HCT116 (cell line): ENCODE measurements at regions not wholly inside any gene's neighbourhood (a gene's known extent, or its start where the extent isn't known, plus 50 kb on each side); places are given as distances from the start of the nearest gene placed in this dataset.

Experiments
- ATAC-seq: fragments of 200-7000 bp; cut with Tn5 transposase; 2 replicates; pipeline ENCODE4 v1.9.1; 2020; ENCODE audit warnings: mild to moderate bottlenecking, moderate library complexity
- BruUV-seq: library from RNA; stranded (reverse); fragments of 400-500 nt; replicated peaks from 2 replicates; lab custom pipeline; 2021; lab: Mats Ljungman, UMichigan
- CTCF ChIA-PET: fragments of 300-600 bp; sonication (Branson Sonifier 250); formaldehyde crosslinking; loops from one replicate; lab custom pipeline; 2021; ENCODE audit warnings: antibody characterized with exemption; lab: Charles Lee
- POLR2A ChIA-PET: fragments of 300-600, 350-600 bp; sonication (Branson Sonifier 250); formaldehyde crosslinking; loops from one replicate; lab custom pipeline; 2021; ENCODE audit warnings: antibody characterized with exemption; lab: Charles Lee
- RAD21 ChIA-PET, 2 experiments: fragments of 300-600 bp; sonication (Branson Sonifier 250); formaldehyde crosslinking; loops; one replicate each; lab custom pipeline; 2023; ENCODE audit warnings: low total read pairs in 2 of 2; ENCODE audit not compliant: uncharacterized antibody in 2 of 2, unreplicated experiment in 2 of 2, low non-redundant PET in 1 of 2; lab: Charles Lee
- DNase-seq: peaks from one replicate; pipeline ENCODE4 v3.0.0-alpha.2; 2010; ENCODE audit warnings: low read depth, low spot score
- H2AFZ ChIP-seq: fragments of 200-600 bp; shearing (Covaris generic), sonication (generic); 2 replicates; pipeline ENCODE4 v1.6.1; 2017; ENCODE audit warnings: low read depth, mixed run types, mixed read lengths, antibody characterized with exemption, low read length; ENCODE audit not compliant: poor library complexity, severe bottlenecking
- H3K27ac ChIP-seq: 2 replicates; pipeline ENCODE4 v1.5.1; 2012; ENCODE audit warnings: low read depth, low read length
- H3K27me3 ChIP-seq: fragments of 200-600 bp; sonication (generic); 2 replicates; pipeline ENCODE4 v1.6.1; 2016; ENCODE audit warnings: mixed run types, low read length, mixed read lengths; ENCODE audit not compliant: insufficient read depth
- H3K36me3 ChIP-seq, 2 experiments: fragments of 200-500 bp in 1 of 2; fragments of 200-600 bp in 1 of 2; sonication (Bioruptor generic) in 1 of 2; sonication (generic) in 1 of 2; 2 replicates each; pipeline versions ENCODE4 v1.5.1 to v1.6.1; 2014 to 2016; ENCODE audit warnings: low read length in 2 of 2, inconsistent platforms in 1 of 2, mixed read lengths in 1 of 2, mixed run types in 1 of 2; ENCODE audit not compliant: insufficient read depth in 2 of 2, control insufficient read depth in 1 of 2
- H3K4me1 ChIP-seq, 2 experiments: fragments of 200-600 bp in 1 of 2; sonication (generic) in 1 of 2; 2 replicates each; pipeline versions ENCODE4 v1.5.1 to v1.6.1; 2012 to 2017; ENCODE audit warnings: low read length in 2 of 2, inconsistent platforms in 1 of 2, mild to moderate bottlenecking in 1 of 2, mixed read lengths in 1 of 2, mixed run types in 1 of 2, moderate library complexity in 1 of 2; ENCODE audit not compliant: insufficient read depth in 2 of 2, control insufficient read depth in 1 of 2
- H3K4me2 ChIP-seq: fragments of 200-600 bp; sonication (generic); 2 replicates; pipeline ENCODE4 v1.6.1; 2017; ENCODE audit warnings: mixed run types, low read length, mixed read lengths
- H3K4me3 ChIP-seq, 2 experiments: fragments of 200-600 bp in 1 of 2; sonication (generic) in 1 of 2; replicated peaks in 1 of 2; 2 replicates each; pipeline ENCODE4 v1.5.1; 2011 to 2016; ENCODE audit warnings: low read length in 2 of 2, control low read depth in 1 of 2, low read depth in 1 of 2, mild to moderate bottlenecking in 1 of 2, mixed read lengths in 1 of 2, mixed run types in 1 of 2
- H3K79me2 ChIP-seq: fragments of 200-600 bp; sonication (generic); 2 replicates; pipeline ENCODE4 v1.6.1; 2017; ENCODE audit warnings: mild to moderate bottlenecking, mixed run types, low read length, moderate library complexity, mixed read lengths; ENCODE audit not compliant: insufficient read depth
- H3K9ac ChIP-seq: fragments of 200-600 bp; sonication (generic); 2 replicates; pipeline ENCODE4 v1.6.1; 2016; ENCODE audit warnings: low read length, mixed read lengths
- H3K9me2 ChIP-seq: fragments of 200-600 bp; sonication (generic), shearing (Covaris generic); 2 replicates; pipeline ENCODE4 v1.6.1; 2017; ENCODE audit warnings: mixed run types, mild to moderate bottlenecking, moderate library complexity; ENCODE audit not compliant: insufficient read depth
- H3K9me3 ChIP-seq, 2 experiments: fragments of 200-500 bp in 1 of 2; fragments of 200-600 bp in 1 of 2; sonication (Bioruptor generic) in 1 of 2; sonication (generic) in 1 of 2; 2 replicates each; pipeline ENCODE4 v1.6.1; 2014 to 2017; ENCODE audit warnings: low read length in 2 of 2, mixed read lengths in 2 of 2, inconsistent platforms in 1 of 2, low read depth in 1 of 2, mild to moderate bottlenecking in 1 of 2, mixed run types in 1 of 2, moderate library complexity in 1 of 2; ENCODE audit not compliant: control insufficient read depth in 1 of 2, insufficient read depth in 1 of 2
- H4K20me1 ChIP-seq: fragments of 200-600 bp; sonication (generic), shearing (Covaris generic); 2 replicates; pipeline ENCODE4 v1.6.1; 2017; ENCODE audit warnings: mixed run types, mild to moderate bottlenecking, moderate library complexity; ENCODE audit not compliant: insufficient read depth
- ATF3 ChIP-seq: IDR thresholded peaks from 2 replicates; pipeline ENCODE4 v1.6.1; 2012
- EGR1 ChIP-seq: IDR thresholded peaks from 2 replicates; pipeline ENCODE4 v1.6.1; 2012; ENCODE audit warnings: low read depth
- ELF1 ChIP-seq: IDR thresholded peaks from 2 replicates; pipeline ENCODE4 v1.6.1; 2012; ENCODE audit warnings: low read depth, borderline replicate concordance
- EZH2 ChIP-seq: fragments of 200-600 bp; sonication (generic); IDR thresholded peaks from 2 replicates; pipeline ENCODE4 v1.6.1; 2017; ENCODE audit warnings: antibody characterized with exemption, mixed run types
- EZH2phosphoT487 ChIP-seq: fragments of 200-600 bp; IDR thresholded peaks from 2 replicates; pipeline ENCODE4 v1.6.1; 2018; ENCODE audit warnings: antibody characterized with exemption, borderline replicate concordance
- JUND ChIP-seq: IDR thresholded peaks from 2 replicates; pipeline ENCODE4 v1.6.1; 2012
- POLR2A ChIP-seq: IDR thresholded peaks from 2 replicates; pipeline ENCODE4 v1.7.0; 2011; ENCODE audit warnings: borderline replicate concordance; ENCODE audit not compliant: insufficient read depth, insufficient read length; ENCODE audit errors: extremely low read depth
- POLR2AphosphoS5 ChIP-seq: IDR thresholded peaks from 2 replicates; pipeline ENCODE4 v1.6.1; 2011; ENCODE audit warnings: mild to moderate bottlenecking, low read depth, low read length, moderate library complexity
- RAD21 ChIP-seq: IDR thresholded peaks from 2 replicates; pipeline ENCODE4 v1.6.1; 2012; ENCODE audit warnings: low read depth, mild to moderate bottlenecking
- REST ChIP-seq: IDR thresholded peaks from 2 replicates; pipeline ENCODE4 v1.6.1; 2012; ENCODE audit warnings: low read depth
- SP1 ChIP-seq: IDR thresholded peaks from 2 replicates; pipeline ENCODE4 v1.6.1; 2012; ENCODE audit warnings: low read depth
- TCF7L2 ChIP-seq: IDR thresholded peaks from 2 replicates; pipeline ENCODE4 v1.7.0; 2011; ENCODE audit warnings: borderline replicate concordance, inconsistent platforms; ENCODE audit not compliant: insufficient read depth, insufficient read length; ENCODE audit errors: extremely low read depth
- YY1 ChIP-seq: IDR thresholded peaks from 2 replicates; pipeline ENCODE4 v1.6.1; 2011; ENCODE audit warnings: low read length, low read depth, moderate library complexity, mild to moderate bottlenecking; ENCODE audit not compliant: insufficient replicate concordance; ENCODE audit errors: extremely low read depth
- intact Hi-C: fragments of 100-400 bp; cut with micrococcal nuclease; formaldehyde crosslinking; loops from 2 replicates; pipeline ENCODE4 v1.10.0; 2022
- TF ChIP-seq, protein P1 (sequence below): IDR thresholded peaks from 2 replicates; pipeline ENCODE4 v1.6.1; 2012

DNA sequence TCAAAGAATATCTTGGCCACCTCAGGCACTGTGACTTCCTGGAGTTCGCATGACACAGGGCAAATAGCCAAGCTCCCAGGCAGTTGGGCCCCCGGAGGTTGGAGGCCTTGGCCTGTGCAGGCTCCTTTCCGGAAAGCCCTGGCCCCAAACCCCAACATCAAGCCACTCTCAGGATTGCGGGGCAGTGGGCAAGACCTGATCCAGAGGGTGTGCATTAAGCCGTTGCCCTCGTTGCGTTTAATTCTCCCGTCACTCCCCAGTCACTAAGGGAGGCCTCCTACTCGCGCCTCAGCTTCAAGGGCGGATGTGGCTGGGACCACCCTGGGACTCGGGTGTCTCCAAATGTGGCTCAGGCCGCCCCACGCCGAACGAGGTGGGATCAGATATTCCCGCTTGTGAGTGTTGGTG is 60.1 kb downstream of the TMEM174 start:
- no peak overlapping the region for H2AFZ ChIP-seq

GRCh38 chr5:73232266-73233041 is 59.5 kb downstream of the TMEM174 start:
- ATAC-seq (no peak), DNase-seq (no peak)
- no peaks in the 10 kb centered on the region for H3K9me2 ChIP-seq
- H3K79me2 ChIP-seq = no peaks in the 10 kb centered on the region
- H3K36me3 ChIP-seq = no peaks in the 10 kb centered on the region
- BruUV-seq = no TSS peak
- RAD21 ChIA-PET = no interaction called here
- peaks cover 0 to 6% of the 10 kb centered on the region in 2 experiments; a peak in 2 of 4 replicates for H3K4me1 ChIP-seq
- CTCF ChIA-PET = no interaction called here
- intact Hi-C loops = no loop called here
- H3K4me2 ChIP-seq = no peak overlapping the region
- H3K27me3 ChIP-seq = no peaks in the 10 kb centered on the region
- H3K9me3 ChIP-seq = no peaks in the 10 kb centered on the region
- H3K9ac ChIP-seq = no peak overlapping the region
- no peak overlapping the region for H2AFZ ChIP-seq
- POLR2A ChIA-PET = no interaction called here
- H4K20me1 ChIP-seq = no peaks in the 10 kb centered on the region
- no peak overlapping the region for H3K27ac ChIP-seq
- H3K4me3 ChIP-seq = no peak overlapping the region
- no peak for TF ChIP-seq REST
- no peak for TF ChIP-seq RAD21
- no peak for TF ChIP-seq EZH2
- TF ChIP-seq EZH2phosphoT487 = no peak
- no peak for TF ChIP-seq JUND
- no peak for TF ChIP-seq YY1
- TF ChIP-seq, protein P1, sequence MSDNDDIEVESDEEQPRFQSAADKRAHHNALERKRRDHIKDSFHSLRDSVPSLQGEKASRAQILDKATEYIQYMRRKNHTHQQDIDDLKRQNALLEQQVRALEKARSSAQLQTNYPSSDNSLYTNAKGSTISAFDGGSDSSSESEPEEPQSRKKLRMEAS = no peak
- TF ChIP-seq ATF3 = no peak
- TF ChIP-seq ELF1 = no peak
- TF ChIP-seq TCF7L2 = no peak
- no peak for TF ChIP-seq POLR2AphosphoS5
- no peak for TF ChIP-seq POLR2A
- TF ChIP-seq SP1 = no peak

More for the DNA sequence above, 60.1 kb downstream of the TMEM174 start:
- TF ChIP-seq EZH2phosphoT487 (no peak), EGR1 (no peak), POLR2A (no peak)
- Histone ChIP-seq H3K9me3 (no peaks in the 10 kb centered on the region), H3K4me2 (no peak overlapping the region), H4K20me1 (no peaks in the 10 kb centered on the region), H3K27ac (no peak overlapping the region), H3K9ac (no peak overlapping the region), H3K79me2 (no peaks in the 10 kb centered on the region), H3K36me3 (no peaks in the 10 kb centered on the region), H3K4me3 (no peak overlapping the region), H3K4me1 (peaks cover 0 to 6% of the 10 kb centered on the region in 2 experiments; a peak in 2 of 4 replicates), H3K27me3 (no peaks in the 10 kb centered on the region), H3K9me2 (no peaks in the 10 kb centered on the region)
- no TSS peak for BruUV-seq
- CTCF ChIA-PET = no interaction called here
- intact Hi-C loops = no loop called here
- DNase-seq (no peak), ATAC-seq (no peak)
- POLR2A ChIA-PET = no interaction called here
- RAD21 ChIA-PET = no interaction called here
